SU-DHL-6 (cell line): ENCODE measurements at regions not wholly inside any gene's neighbourhood (a gene's known extent, or its start where the extent isn't known, plus 50 kb on each side); places are given as distances from the start of the nearest gene placed in this dataset.

Experiments
- H2AFZ ChIP-seq: fragments of 200-600 bp; sonication (generic); 2 replicates; pipeline ENCODE4 v1.6.1; 2014; ENCODE audit warnings: low read depth, mild to moderate bottlenecking, moderate library complexity, mixed read lengths, antibody characterized with exemption, low read length; ENCODE audit not compliant: severe bottlenecking
- H3F3A ChIP-seq: fragments of 200-600 bp; shearing (Covaris generic); 2 replicates; pipeline ENCODE4 v1.6.0; 2016; ENCODE audit warnings: antibody characterized with exemption, mild to moderate bottlenecking; ENCODE audit not compliant: insufficient read depth
- H3K27ac ChIP-seq: fragments of 200-600 bp; sonication (generic); 2 replicates; pipeline ENCODE4 v1.5.1; 2016; ENCODE audit warnings: low read depth, mild to moderate bottlenecking, low read length, moderate library complexity, mixed read lengths
- H3K27me3 ChIP-seq: fragments of 200-600 bp; sonication (generic), shearing (Covaris generic); 2 replicates; pipeline ENCODE4 v1.6.0; 2014; ENCODE audit warnings: mild to moderate bottlenecking, low read length
- H3K36me3 ChIP-seq: fragments of 200-600 bp; sonication (generic); 2 replicates; pipeline ENCODE4 v1.6.1; 2014; ENCODE audit warnings: mild to moderate bottlenecking, low read length, mixed read lengths
- H3K4me2 ChIP-seq: fragments of 300-600, 200-600 bp; shearing (Covaris generic), sonication (generic); 2 replicates; pipeline ENCODE4 v1.6.0; 2014; ENCODE audit warnings: low read length, low read depth, mild to moderate bottlenecking; ENCODE audit not compliant: poor library complexity, severe bottlenecking
- H3K4me3 ChIP-seq: fragments of 200-600 bp; sonication (generic); 2 replicates; pipeline ENCODE4 v1.5.1; 2014; ENCODE audit warnings: antibody characterized with exemption, low read length, mild to moderate bottlenecking, mixed read lengths; ENCODE audit not compliant: insufficient read depth, poor library complexity, severe bottlenecking
- H3K79me2 ChIP-seq: fragments of 200-600 bp; sonication (generic); 2 replicates; pipeline ENCODE4 v1.6.1; 2014; ENCODE audit warnings: mild to moderate bottlenecking, low read length, moderate library complexity; ENCODE audit not compliant: insufficient read depth
- H3K9ac ChIP-seq: fragments of 200-600 bp; sonication (generic); 2 replicates; pipeline ENCODE4 v1.7.0; 2014; ENCODE audit warnings: mild to moderate bottlenecking, low read length
- H3K9me2 ChIP-seq: fragments of 200-600 bp; sonication (generic); replicated peaks from 2 replicates; pipeline ENCODE4 v1.6.1; 2014; ENCODE audit warnings: low read length; ENCODE audit not compliant: insufficient read depth
- H3K9me3 ChIP-seq: fragments of 200-600 bp; sonication (generic); 2 replicates; pipeline ENCODE4 v1.6.1; 2014; ENCODE audit warnings: low read length, mixed read lengths; ENCODE audit not compliant: insufficient read depth
- H4K20me1 ChIP-seq: fragments of 200-600 bp; sonication (generic); 2 replicates; pipeline ENCODE4 v1.6.1; 2014; ENCODE audit warnings: low read depth, mild to moderate bottlenecking, antibody characterized with exemption, low read length, moderate library complexity, mixed read lengths
- EZH2phosphoT487 ChIP-seq: fragments of 200-600 bp; sonication (generic), shearing (Covaris generic); conservative IDR thresholded peaks from 2 replicates; pipeline ENCODE4 v1.6.1; 2018; ENCODE audit warnings: mild to moderate bottlenecking, antibody characterized with exemption, low read length, moderate library complexity, mixed read lengths
- TF ChIP-seq, protein P1 (sequence below): fragments of 200-600 bp; sonication (generic); IDR thresholded peaks from one replicate; pipeline ENCODE4 v1.5.1; 2017; ENCODE audit warnings: antibody characterized with exemption, mild to moderate bottlenecking, low read length, moderate library complexity; ENCODE audit not compliant: insufficient read depth, poor library complexity, severe bottlenecking

DNA sequence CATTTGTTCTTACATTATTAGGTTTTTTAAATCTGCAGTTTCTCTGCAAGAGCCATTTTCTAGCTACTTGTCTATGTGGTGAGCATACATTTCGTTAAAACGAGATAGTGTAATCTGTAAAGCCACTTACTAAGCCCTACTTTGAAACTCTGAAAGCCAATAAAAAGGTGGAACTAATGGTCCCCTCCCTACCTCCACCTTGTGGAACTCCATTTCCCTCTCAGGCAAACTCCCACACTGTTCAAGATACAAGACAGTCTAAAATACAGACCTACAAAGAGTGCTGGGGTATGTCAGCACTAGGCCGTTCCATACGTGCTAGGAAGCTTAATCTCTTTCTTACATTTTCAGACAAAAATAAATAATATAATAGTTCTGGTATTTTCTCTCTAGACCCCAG, 74.1 kb downstream of the DUSP6 start:
- no peaks in the 10 kb centered on the region for H3K9me2 ChIP-seq
- no peaks in the 10 kb centered on the region for H3F3A ChIP-seq
- no peaks in the 10 kb centered on the region for H3K79me2 ChIP-seq
- no peak overlapping the region for H3K4me2 ChIP-seq
- no peak overlapping the region for H3K4me3 ChIP-seq
- no peak overlapping the region for H2AFZ ChIP-seq
- TF ChIP-seq, protein P1, sequence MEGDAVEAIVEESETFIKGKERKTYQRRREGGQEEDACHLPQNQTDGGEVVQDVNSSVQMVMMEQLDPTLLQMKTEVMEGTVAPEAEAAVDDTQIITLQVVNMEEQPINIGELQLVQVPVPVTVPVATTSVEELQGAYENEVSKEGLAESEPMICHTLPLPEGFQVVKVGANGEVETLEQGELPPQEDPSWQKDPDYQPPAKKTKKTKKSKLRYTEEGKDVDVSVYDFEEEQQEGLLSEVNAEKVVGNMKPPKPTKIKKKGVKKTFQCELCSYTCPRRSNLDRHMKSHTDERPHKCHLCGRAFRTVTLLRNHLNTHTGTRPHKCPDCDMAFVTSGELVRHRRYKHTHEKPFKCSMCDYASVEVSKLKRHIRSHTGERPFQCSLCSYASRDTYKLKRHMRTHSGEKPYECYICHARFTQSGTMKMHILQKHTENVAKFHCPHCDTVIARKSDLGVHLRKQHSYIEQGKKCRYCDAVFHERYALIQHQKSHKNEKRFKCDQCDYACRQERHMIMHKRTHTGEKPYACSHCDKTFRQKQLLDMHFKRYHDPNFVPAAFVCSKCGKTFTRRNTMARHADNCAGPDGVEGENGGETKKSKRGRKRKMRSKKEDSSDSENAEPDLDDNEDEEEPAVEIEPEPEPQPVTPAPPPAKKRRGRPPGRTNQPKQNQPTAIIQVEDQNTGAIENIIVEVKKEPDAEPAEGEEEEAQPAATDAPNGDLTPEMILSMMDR = no peak
- TF ChIP-seq EZH2phosphoT487 = no peak
- no peaks in the 10 kb centered on the region for H4K20me1 ChIP-seq
- no peak overlapping the region for H3K9ac ChIP-seq
- H3K36me3 ChIP-seq = no peaks in the 10 kb centered on the region
- no peaks in the 10 kb centered on the region for H3K27me3 ChIP-seq
- no peak overlapping the region for H3K27ac ChIP-seq
- H3K9me3 ChIP-seq = no peaks in the 10 kb centered on the region

DNA sequence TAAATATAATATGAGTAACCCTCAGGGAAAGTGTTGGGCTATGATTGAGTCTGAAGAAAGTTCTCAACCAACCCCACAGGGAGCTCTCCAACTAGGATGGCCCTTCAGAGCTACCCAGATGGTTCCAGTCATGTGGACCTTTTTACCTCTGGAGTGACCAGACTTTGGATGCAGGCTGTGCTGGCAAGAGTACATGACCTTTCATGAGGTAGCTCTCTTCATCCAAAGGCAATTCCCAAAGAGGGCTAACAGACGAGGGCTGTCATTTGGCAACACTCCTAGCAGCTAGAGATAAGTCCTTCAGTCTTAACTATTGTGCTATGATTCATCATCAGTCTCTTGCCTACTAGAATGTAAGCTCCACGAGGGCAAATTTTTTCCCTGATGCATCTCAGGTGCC, 75.4 kb downstream of the DUSP6 start:
- H3K79me2 ChIP-seq = no peaks in the 10 kb centered on the region
- TF ChIP-seq, protein P1 = no peak
- no peak for TF ChIP-seq EZH2phosphoT487
- H4K20me1 ChIP-seq = no peaks in the 10 kb centered on the region
- H3K9me3 ChIP-seq = no peaks in the 10 kb centered on the region
- H3K27ac ChIP-seq = no peak overlapping the region
- no peaks in the 10 kb centered on the region for H3K36me3 ChIP-seq
- H3K9ac ChIP-seq = no peak overlapping the region
- H3K4me2 ChIP-seq = no peak overlapping the region
- H3K9me2 ChIP-seq = no peaks in the 10 kb centered on the region
- H3K27me3 ChIP-seq = no peaks in the 10 kb centered on the region
- H3K4me3 ChIP-seq = no peak overlapping the region
- no peaks in the 10 kb centered on the region for H3F3A ChIP-seq
- H2AFZ ChIP-seq = no peak overlapping the region

DNA sequence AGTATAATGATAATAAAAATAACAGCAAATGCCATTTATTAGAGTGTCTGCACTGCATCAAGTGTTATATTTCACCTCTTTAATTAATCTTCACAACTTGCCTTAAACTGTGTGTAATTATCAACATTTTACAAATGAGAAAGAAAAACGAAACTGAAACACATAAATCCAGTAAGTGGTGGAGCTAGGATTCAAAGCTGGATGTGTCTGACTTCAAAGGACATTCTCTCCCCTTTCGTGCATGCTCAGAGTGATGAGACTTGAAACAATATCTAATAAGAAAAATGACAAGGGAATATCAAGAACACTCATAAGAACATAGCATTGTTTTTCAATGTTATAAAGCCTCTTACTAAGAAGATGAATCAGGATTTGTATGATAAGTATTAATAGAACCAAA, 78.8 kb downstream of the DUSP6 start:
- H4K20me1 ChIP-seq = no peaks in the 10 kb centered on the region
- TF ChIP-seq, protein P1 = no peak
- no peak for TF ChIP-seq EZH2phosphoT487
- no peaks in the 10 kb centered on the region for H3K79me2 ChIP-seq
- no peaks in the 10 kb centered on the region for H3K36me3 ChIP-seq
- no peaks in the 10 kb centered on the region for H3F3A ChIP-seq
- H3K4me2 ChIP-seq = no peak overlapping the region
- no peaks in the 10 kb centered on the region for H3K9me3 ChIP-seq
- H3K27me3 ChIP-seq = no peaks in the 10 kb centered on the region
- H3K4me3 ChIP-seq = no peak overlapping the region
- H2AFZ ChIP-seq = no peak overlapping the region
- no peaks in the 10 kb centered on the region for H3K9me2 ChIP-seq
- H3K9ac ChIP-seq = no peak overlapping the region
- no peak overlapping the region for H3K27ac ChIP-seq
